ENCODE measurements at regions not wholly inside any gene's neighbourhood (a gene's known extent, or its start where the extent isn't known, plus 50 kb on each side); places are given as distances from the start of the nearest gene placed in this dataset.
A peak's percentile ranks its signal among the peaks of the same experiment; 100 is the strongest.

- peak; percentile 64 for DNase-seq (ENCODE audit: low spot score)
These were observed 94.4 kb downstream of the NCR2 start for GRCh38 chr6:41429506-41430504.

GRCh38 chr6:41430875-41431274 lies 95.5 kb downstream of the NCR2 start:
- DNase-seq (ENCODE audit: low spot score), result peak; percentile 80

GRCh38 chr6:41432280-41432679 lies 96.9 kb downstream of the NCR2 start:
- no peak for DNase-seq (ENCODE audit: low spot score)

- DNase-seq (ENCODE audit: low spot score), result no peak
These were observed 99.5 kb downstream of the NCR2 start for GRCh38 chr6:41434803-41435481.

- no peak for DNase-seq (ENCODE audit: low spot score)
These were observed 102.2 kb downstream of the NCR2 start for GRCh38 chr6:41437604-41438003.

- no peak for DNase-seq (ENCODE audit: low spot score)
These were observed 103.3 kb downstream of the NCR2 start for GRCh38 chr6:41438746-41439145.

- DNase-seq (ENCODE audit: low spot score), result no peak
These were observed 104.4 kb downstream of the NCR2 start for GRCh38 chr6:41439524-41440418.

GRCh38 chr6:41440958-41441357 lies 105.2 kb upstream of the FOXP4 start:
- no peak for DNase-seq (ENCODE audit: low spot score)

GRCh38 chr6:41441598-41442351 lies 104.4 kb upstream of the FOXP4 start:
- DNase-seq (ENCODE audit: low spot score), result no peak

GRCh38 chr6:41442352-41442672 lies 103.9 kb upstream of the FOXP4 start:
- DNase-seq (ENCODE audit: low spot score), result no peak

GRCh38 chr6:41442800-41443501 lies 103.2 kb upstream of the FOXP4 start:
- DNase-seq (ENCODE audit: low spot score), result peak; percentile 80

- peak; percentile 57 for DNase-seq (ENCODE audit: low spot score)
These were observed 102.3 kb upstream of the FOXP4 start for GRCh38 chr6:41443616-41444525.

- DNase-seq (ENCODE audit: low spot score), result no peak
These were observed 100.9 kb upstream of the FOXP4 start for GRCh38 chr6:41445261-41445660.

- no peak for DNase-seq (ENCODE audit: low spot score)
These were observed 100.0 kb upstream of the FOXP4 start for GRCh38 chr6:41446132-41446531.

- no peak for DNase-seq (ENCODE audit: low spot score)
These were observed 99.2 kb upstream of the FOXP4 start for GRCh38 chr6:41446907-41447545.

- no peak for DNase-seq (ENCODE audit: low spot score)
These were observed 97.9 kb upstream of the FOXP4 start for GRCh38 chr6:41448256-41448655.

- DNase-seq (ENCODE audit: low spot score), result no peak
These were observed 96.6 kb upstream of the FOXP4 start for GRCh38 chr6:41449399-41450245.

- DNase-seq (ENCODE audit: low spot score), result no peak
These were observed 95.6 kb upstream of the FOXP4 start for GRCh38 chr6:41450581-41450980.

All from COLO829 (cell line).